ENCODE measurements at regions not wholly inside any gene's neighbourhood (a gene's known extent, or its start where the extent isn't known, plus 50 kb on each side); places are given as distances from the start of the nearest gene placed in this dataset.

GRCh38 chr12:46533723-46534122 is 161.2 kb upstream of the SLC38A2 start:
- TF ChIP-seq CTCF (conservative IDR thresholded peaks at IDR 0.05 in 1 of 2, IDR thresholded peaks at IDR 0.05 in 1 of 2; ENCODE audit: low read depth in 1 of 2, low read length in 2 of 2) (no peak), EZH2 (IDR thresholded peaks at IDR 0.05; ENCODE audit: low read length, missing control alignments) (no peak)
